Spleen (tissue), 11 donors: ENCODE measurements at regions not wholly inside any gene's neighbourhood (a gene's known extent, or its start where the extent isn't known, plus 50 kb on each side); places are given as distances from the start of the nearest gene placed in this dataset.

Experiments
- DNase-seq: peaks from one replicate; pipeline ENCODE4 v3.0.0-alpha.2; 2020
- H3K27ac ChIP-seq, 8 donors: fragments of 200-600 bp; sonication (generic) in 7 of 8; 1 replicate in 4 of 8; 2 replicates in 4 of 8; pipeline versions ENCODE4 v1.5.0 to v1.8.0; 2016 to 2021; ENCODE audit warnings: inconsistent platforms in 4 of 8, mild to moderate bottlenecking in 4 of 8, moderate library complexity in 1 of 8
- H3K27me3 ChIP-seq, 7 donors: fragments of 200-600 bp; sonication (generic) in 6 of 7; replicated peaks in 1 of 7; 1 replicate in 4 of 7; 2 replicates in 3 of 7; pipeline versions ENCODE4 v1.5.0 to v1.8.0; 2016 to 2021; ENCODE audit warnings: inconsistent platforms in 3 of 7, mild to moderate bottlenecking in 1 of 7
- H3K36me3 ChIP-seq, 6 donors: fragments of 200-600 bp; sonication (generic) in 5 of 6; 1 replicate in 4 of 6; 2 replicates in 2 of 6; pipeline versions ENCODE4 v1.5.0 to v1.8.0; 2016 to 2021; ENCODE audit warnings: inconsistent platforms in 2 of 6
- H3K4me1 ChIP-seq, 6 donors: fragments of 200-600 bp; sonication (generic) in 5 of 6; 1 replicate in 3 of 6; 2 replicates in 3 of 6; pipeline versions ENCODE4 v1.5.0 to v1.8.0; 2016 to 2021; ENCODE audit warnings: inconsistent platforms in 3 of 6
- H3K4me3 ChIP-seq, 8 donors: fragments of 200-600 bp; sonication (generic) in 7 of 8; 1 replicate in 4 of 8; 2 replicates in 4 of 8; pipeline versions ENCODE4 v1.5.0 to v1.8.0; 2016 to 2021; ENCODE audit warnings: inconsistent platforms in 4 of 8, mild to moderate bottlenecking in 4 of 8, moderate library complexity in 2 of 8
- H3K9me3 ChIP-seq, 8 donors: fragments of 200-600 bp; sonication (generic) in 7 of 8; 1 replicate in 4 of 8; 2 replicates in 4 of 8; pipeline versions ENCODE4 v1.5.0 to v1.8.0; 2016 to 2021; ENCODE audit warnings: inconsistent platforms in 4 of 8
- POLR2A ChIP-seq, 3 donors: fragments of 450-650 bp; IDR thresholded peaks; one replicate each; pipeline ENCODE4 v1.5.1; 2017; ENCODE audit warnings: antibody characterized with exemption in 3 of 3, mild to moderate bottlenecking in 1 of 3
- POLR2AphosphoS5 ChIP-seq, 3 donors: sonication (generic); formaldehyde crosslinking; IDR thresholded peaks; one replicate each; pipeline ENCODE4 v1.5.1; 2017; ENCODE audit warnings: antibody characterized with exemption in 3 of 3
- WGBS, 5 donors: extraction: QIAGEN DNeasy Blood & Tissue Kit in 3 of 5; methylation state at CpG; one replicate each; pipeline versions ENCODE4 v1.1.5 to v1.1.7; 2013 to 2018; 5-methylcytosine and 5-hydroxymethylcytosine counted together
- intact Hi-C: fragments of 100-400 bp; cut with DNase I; formaldehyde crosslinking; loops from one replicate; pipeline ENCODE4 v1.15.0; 2023; ENCODE audit warnings: low total_unique reads
- TF ChIP-seq, protein P1 (sequence below), 11 experiments: fragments of 200-600 bp in 7 of 11; fragments of 450-650 bp in 4 of 11; sonication (generic) in 4 of 11; IDR thresholded peaks in 8 of 11; conservative IDR thresholded peaks in 3 of 11; 1 replicate in 7 of 11; 2 replicates in 4 of 11; pipeline versions ENCODE4 v1.4.0 to v1.8.0; 2016 to 2021; ENCODE audit warnings: antibody characterized with exemption in 11 of 11, inconsistent platforms in 4 of 11, mild to moderate bottlenecking in 1 of 11
- donor health status: healthy with polysubstance abuse.
- donor health status: DM: no; HTN: no; CAD: no; lungs with moderate emphysema.
- donor health status: DM: no; HTN: no; CAD: no.
- donor health status: Bipolar disorder and iron deficiency.
- donor health status: healthy.
- donor health status: DM: no; HTN: no; CAD: no.
- donor health status: DM: yes; HTN: yes; CAD: no.

GRCh38 chr6:122187186-122187585, 212.3 kb upstream of the HSF2 start:
- TF ChIP-seq POLR2AphosphoS5 (IDR thresholded peaks at IDR 0.05) (no peak), POLR2A (IDR thresholded peaks at IDR 0.05) (no peak)
- TF ChIP-seq, protein P1, sequence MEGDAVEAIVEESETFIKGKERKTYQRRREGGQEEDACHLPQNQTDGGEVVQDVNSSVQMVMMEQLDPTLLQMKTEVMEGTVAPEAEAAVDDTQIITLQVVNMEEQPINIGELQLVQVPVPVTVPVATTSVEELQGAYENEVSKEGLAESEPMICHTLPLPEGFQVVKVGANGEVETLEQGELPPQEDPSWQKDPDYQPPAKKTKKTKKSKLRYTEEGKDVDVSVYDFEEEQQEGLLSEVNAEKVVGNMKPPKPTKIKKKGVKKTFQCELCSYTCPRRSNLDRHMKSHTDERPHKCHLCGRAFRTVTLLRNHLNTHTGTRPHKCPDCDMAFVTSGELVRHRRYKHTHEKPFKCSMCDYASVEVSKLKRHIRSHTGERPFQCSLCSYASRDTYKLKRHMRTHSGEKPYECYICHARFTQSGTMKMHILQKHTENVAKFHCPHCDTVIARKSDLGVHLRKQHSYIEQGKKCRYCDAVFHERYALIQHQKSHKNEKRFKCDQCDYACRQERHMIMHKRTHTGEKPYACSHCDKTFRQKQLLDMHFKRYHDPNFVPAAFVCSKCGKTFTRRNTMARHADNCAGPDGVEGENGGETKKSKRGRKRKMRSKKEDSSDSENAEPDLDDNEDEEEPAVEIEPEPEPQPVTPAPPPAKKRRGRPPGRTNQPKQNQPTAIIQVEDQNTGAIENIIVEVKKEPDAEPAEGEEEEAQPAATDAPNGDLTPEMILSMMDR (IDR thresholded peaks at IDR 0.05 in 8 of 11, conservative IDR thresholded peaks at IDR 0.05 in 3 of 11): no peak
- DNase-seq: no peak
- WGBS, 5 donors: 37 to 100% (median 93%) methylated on average over 1 of the region's 1 CpG
- Histone ChIP-seq H3K9me3 (no peaks in the 10 kb centered on the region), H3K27ac (no peak overlapping the region), H3K27me3 (no peaks in the 10 kb centered on the region), H3K4me1 (no peaks in the 10 kb centered on the region), H3K4me3 (no peak overlapping the region), H3K36me3 (no peaks in the 10 kb centered on the region)
- intact Hi-C loops: no loop called here

GRCh38 chr6:122198922-122199321, 200.5 kb upstream of the HSF2 start:
- no peaks in the 10 kb centered on the region for H3K27me3 ChIP-seq
- DNase-seq: no peak
- TF ChIP-seq POLR2A (IDR thresholded peaks at IDR 0.05): no peak
- no peak for TF ChIP-seq POLR2AphosphoS5 (IDR thresholded peaks at IDR 0.05)
- no peaks in the 10 kb centered on the region for H3K9me3 ChIP-seq
- no peaks in the 10 kb centered on the region for H3K4me1 ChIP-seq
- intact Hi-C loops: no loop called here
- H3K27ac ChIP-seq: no peak overlapping the region
- WGBS, 5 donors: 41 to 91% (median 86%) methylated on average over 1 of the region's 1 CpG
- no peaks in the 10 kb centered on the region for H3K36me3 ChIP-seq
- no peak overlapping the region for H3K4me3 ChIP-seq

- intact Hi-C loops: no loop called here
- no peak for DNase-seq
- H3K27ac ChIP-seq: no peak overlapping the region
- 64 to 82% (median 70%) methylated on average over 1 of the region's 1 CpG for WGBS, 5 donors
- H3K9me3 ChIP-seq: no peaks in the 10 kb centered on the region
- H3K27me3 ChIP-seq: no peaks in the 10 kb centered on the region
- H3K4me3 ChIP-seq: no peak overlapping the region
- no peaks in the 10 kb centered on the region for H3K36me3 ChIP-seq
- no peak for TF ChIP-seq POLR2A (IDR thresholded peaks at IDR 0.05)
- TF ChIP-seq, protein P1 (IDR thresholded peaks at IDR 0.05 in 8 of 11, conservative IDR thresholded peaks at IDR 0.05 in 3 of 11): no peak
- TF ChIP-seq POLR2AphosphoS5 (IDR thresholded peaks at IDR 0.05): no peak
- no peaks in the 10 kb centered on the region for H3K4me1 ChIP-seq
Observed at GRCh38 chr6:122200440-122200839, 199.0 kb upstream of the HSF2 start.

- 79 to 89% (median 86%) methylated on average over 8 of the region's 8 CpGs for WGBS, 5 donors
- Histone ChIP-seq H3K4me1 (no peaks in the 10 kb centered on the region), H3K36me3 (no peaks in the 10 kb centered on the region), H3K4me3 (no peak overlapping the region), H3K9me3 (no peaks in the 10 kb centered on the region), H3K27ac (no peak overlapping the region), H3K27me3 (no peaks in the 10 kb centered on the region)
- intact Hi-C loops: no loop called here
- DNase-seq: no peak
- TF ChIP-seq POLR2A (IDR thresholded peaks at IDR 0.05) (no peak), POLR2AphosphoS5 (IDR thresholded peaks at IDR 0.05) (no peak)
- TF ChIP-seq, protein P1 (IDR thresholded peaks at IDR 0.05 in 8 of 11, conservative IDR thresholded peaks at IDR 0.05 in 3 of 11): no peak
Observed at GRCh38 chr6:122202576-122203137, 196.8 kb upstream of the HSF2 start.

DNA sequence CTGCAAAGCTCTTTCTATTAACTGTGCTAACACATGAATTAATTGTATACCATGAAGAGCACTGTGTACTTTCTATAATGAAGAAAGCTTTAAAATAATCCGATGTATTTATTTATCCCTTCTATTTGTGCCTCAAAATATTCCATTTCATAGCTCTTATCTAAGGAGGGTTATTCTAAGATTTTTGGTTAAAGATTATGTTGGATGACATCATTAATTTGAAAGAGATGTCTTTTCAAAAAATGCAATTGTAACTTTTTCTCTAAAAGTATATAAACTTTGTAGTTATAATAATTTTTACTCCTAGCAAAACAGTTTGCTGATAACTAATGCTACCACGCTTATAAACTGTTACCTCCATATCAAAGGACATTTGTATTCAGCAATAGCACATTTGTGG, 192.4 kb upstream of the HSF2 start:
- intact Hi-C loops: no loop called here
- WGBS, 5 donors: 65 to 81% (median 79%) methylated on average over 2 of the region's 2 CpGs

More for the DNA sequence above, 192.4 kb upstream of the HSF2 start:
- no peak for TF ChIP-seq POLR2A (IDR thresholded peaks at IDR 0.05)
- TF ChIP-seq, protein P1 (IDR thresholded peaks at IDR 0.05 in 8 of 11, conservative IDR thresholded peaks at IDR 0.05 in 3 of 11): no peak
- no peak for TF ChIP-seq POLR2AphosphoS5 (IDR thresholded peaks at IDR 0.05)
- H3K36me3 ChIP-seq: no peaks in the 10 kb centered on the region
- H3K27ac ChIP-seq: no peak overlapping the region
- H3K27me3 ChIP-seq: no peaks in the 10 kb centered on the region
- H3K4me1 ChIP-seq: no peaks in the 10 kb centered on the region
- H3K4me3 ChIP-seq: no peak overlapping the region
- no peaks in the 10 kb centered on the region for H3K9me3 ChIP-seq
- no peak for DNase-seq
